Prostate gland (tissue), 2 donors: ENCODE measurements at regions not wholly inside any gene's neighbourhood (a gene's known extent, or its start where the extent isn't known, plus 50 kb on each side); places are given as distances from the start of the nearest gene placed in this dataset.

Source experiments
- DNase-seq: peaks from one replicate; pipeline ENCODE4 v3.0.0-alpha.2; 2019; ENCODE audit warnings: low spot score
- H3K27ac ChIP-seq, 2 donors: fragments of 200-600 bp; sonication (generic); 2 replicates each; pipeline ENCODE4 v1.5.1; 2017 to 2019
- H3K27me3 ChIP-seq: fragments of 200-600 bp; sonication (generic); replicated peaks from 2 replicates; pipeline ENCODE4 v1.5.1; 2019; ENCODE audit not compliant: insufficient read depth
- H3K36me3 ChIP-seq, 2 donors: fragments of 200-600 bp; sonication (generic); 1 replicate in 1 of 2; 2 replicates in 1 of 2; pipeline versions ENCODE4 v1.5.1 to v1.8.1; 2017 to 2019
- H3K4me1 ChIP-seq: fragments of 200-600 bp; sonication (generic); replicated peaks from 2 replicates; pipeline ENCODE4 v1.5.1; 2019
- H3K4me3 ChIP-seq, 2 donors: fragments of 200-600 bp; sonication (generic); 2 replicates each; pipeline ENCODE4 v1.5.1; 2017 to 2019
- H3K9me3 ChIP-seq: fragments of 200-600 bp; sonication (generic); 2 replicates; pipeline ENCODE4 v1.5.1; 2017
- POLR2A ChIP-seq: fragments of 450-650 bp; IDR thresholded peaks from one replicate; pipeline ENCODE4 v1.6.1; 2016; ENCODE audit warnings: antibody characterized with exemption, mild to moderate bottlenecking
- POLR2AphosphoS5 ChIP-seq: sonication (generic); formaldehyde crosslinking; IDR thresholded peaks from one replicate; pipeline ENCODE4 v1.6.1; 2017; ENCODE audit warnings: antibody characterized with exemption
- WGBS: methylation state at CpG from one replicate; pipeline ENCODE4 v1.1.5; 2018; 5-methylcytosine and 5-hydroxymethylcytosine counted together
- intact Hi-C: fragments of 100-400 bp; cut with DNase I; formaldehyde crosslinking; loops from one replicate; pipeline ENCODE4 v1.14.2; 2022
- TF ChIP-seq, protein P1 (sequence below), 4 experiments: fragments of 200-600 bp in 2 of 4; fragments of 450-650 bp in 2 of 4; sonication (generic) in 2 of 4; IDR thresholded peaks; 1 replicate in 3 of 4; 2 replicates in 1 of 4; pipeline ENCODE4 v1.5.1; 2016 to 2019; ENCODE audit warnings: antibody characterized with exemption in 4 of 4, mild to moderate bottlenecking in 2 of 4, moderate library complexity in 2 of 4

DNA sequence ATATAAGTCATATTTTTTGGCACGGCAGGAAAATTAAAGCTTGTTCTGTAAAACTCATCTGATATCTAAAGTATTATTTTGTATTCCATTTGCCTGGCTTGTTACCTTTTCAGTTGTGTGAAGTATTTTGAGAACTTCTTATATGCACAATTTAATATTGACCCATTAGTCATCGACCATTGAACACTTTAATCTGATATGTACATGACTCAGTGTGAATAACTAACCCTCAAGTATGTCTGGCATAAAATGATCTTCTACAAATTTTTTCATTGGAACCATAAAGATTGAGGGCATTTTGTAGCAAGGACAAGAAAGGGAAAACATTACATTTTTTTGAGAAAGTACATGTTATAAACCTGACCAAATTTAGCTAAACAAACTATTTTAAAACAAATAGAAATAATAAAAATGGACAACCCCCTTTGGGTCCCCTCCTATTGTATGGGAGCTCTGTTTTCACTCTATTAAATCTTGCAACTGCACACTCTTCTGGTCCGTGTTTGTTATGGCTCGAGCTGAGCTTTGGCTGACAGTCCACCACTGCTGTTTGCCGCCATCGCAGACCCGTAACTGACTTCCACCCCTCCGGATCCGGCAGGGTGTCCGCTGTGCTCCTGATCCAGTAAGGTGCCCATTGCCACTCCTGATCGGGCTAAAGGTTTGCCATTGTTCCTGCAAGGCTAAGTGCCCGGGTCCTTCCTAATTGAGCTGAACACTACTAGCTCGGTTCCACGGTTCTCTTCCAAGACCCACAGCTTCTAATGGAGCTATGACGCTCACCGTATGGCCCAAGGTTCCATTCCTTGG lies 118.8 kb downstream of the SLC6A15 start:
- intact Hi-C loops: no loop called here
- no peak overlapping the region for H3K27ac ChIP-seq
- no peaks in the 10 kb centered on the region for H3K36me3 ChIP-seq
- no peak overlapping the region for H3K4me3 ChIP-seq
- no peaks in the 10 kb centered on the region for H3K4me1 ChIP-seq
- DNase-seq: no peak
- H3K27me3 ChIP-seq: no peaks in the 10 kb centered on the region
- TF ChIP-seq POLR2A (no peak), POLR2AphosphoS5 (no peak)
- TF ChIP-seq, protein P1, sequence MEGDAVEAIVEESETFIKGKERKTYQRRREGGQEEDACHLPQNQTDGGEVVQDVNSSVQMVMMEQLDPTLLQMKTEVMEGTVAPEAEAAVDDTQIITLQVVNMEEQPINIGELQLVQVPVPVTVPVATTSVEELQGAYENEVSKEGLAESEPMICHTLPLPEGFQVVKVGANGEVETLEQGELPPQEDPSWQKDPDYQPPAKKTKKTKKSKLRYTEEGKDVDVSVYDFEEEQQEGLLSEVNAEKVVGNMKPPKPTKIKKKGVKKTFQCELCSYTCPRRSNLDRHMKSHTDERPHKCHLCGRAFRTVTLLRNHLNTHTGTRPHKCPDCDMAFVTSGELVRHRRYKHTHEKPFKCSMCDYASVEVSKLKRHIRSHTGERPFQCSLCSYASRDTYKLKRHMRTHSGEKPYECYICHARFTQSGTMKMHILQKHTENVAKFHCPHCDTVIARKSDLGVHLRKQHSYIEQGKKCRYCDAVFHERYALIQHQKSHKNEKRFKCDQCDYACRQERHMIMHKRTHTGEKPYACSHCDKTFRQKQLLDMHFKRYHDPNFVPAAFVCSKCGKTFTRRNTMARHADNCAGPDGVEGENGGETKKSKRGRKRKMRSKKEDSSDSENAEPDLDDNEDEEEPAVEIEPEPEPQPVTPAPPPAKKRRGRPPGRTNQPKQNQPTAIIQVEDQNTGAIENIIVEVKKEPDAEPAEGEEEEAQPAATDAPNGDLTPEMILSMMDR (IDR thresholded peaks at IDR 0.05): no peak
- no peaks in the 10 kb centered on the region for H3K9me3 ChIP-seq
- WGBS: 91% methylated on average over 16 of the region's 16 CpGs

DNA sequence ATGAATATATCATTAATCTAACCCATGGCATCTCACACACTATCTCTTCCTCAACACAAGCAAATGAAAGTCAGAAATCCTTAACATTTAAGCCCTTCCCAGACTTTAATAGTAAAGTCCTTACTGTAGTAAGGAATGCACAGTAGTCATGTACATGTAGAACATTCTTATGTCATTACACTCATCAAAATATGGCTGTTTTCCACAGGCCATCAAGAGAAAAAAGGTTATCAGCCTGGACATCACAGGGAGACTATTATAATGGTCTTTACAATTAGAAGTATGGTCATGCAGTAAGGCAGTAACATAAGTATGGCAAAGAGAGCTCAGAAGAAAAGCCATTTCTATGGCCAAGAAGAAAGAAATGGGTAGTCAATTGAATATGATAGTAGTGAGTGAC lies 121.2 kb downstream of the SLC6A15 start:
- Histone ChIP-seq H3K36me3 (no peaks in the 10 kb centered on the region), H3K4me1 (no peaks in the 10 kb centered on the region), H3K27me3 (no peaks in the 10 kb centered on the region), H3K27ac (no peak overlapping the region), H3K4me3 (no peak overlapping the region), H3K9me3 (no peaks in the 10 kb centered on the region)
- TF ChIP-seq POLR2AphosphoS5 (no peak), POLR2A (no peak)
- TF ChIP-seq, protein P1 (IDR thresholded peaks at IDR 0.05): no peak
- no peak for DNase-seq
- intact Hi-C loops: no loop called here

- no peak for DNase-seq
- intact Hi-C loops: no loop called here
- Histone ChIP-seq H3K9me3 (no peaks in the 10 kb centered on the region), H3K27me3 (no peaks in the 10 kb centered on the region), H3K36me3 (no peaks in the 10 kb centered on the region), H3K4me3 (no peak overlapping the region), H3K4me1 (no peaks in the 10 kb centered on the region), H3K27ac (no peak overlapping the region)
- no peak for TF ChIP-seq POLR2AphosphoS5
- TF ChIP-seq, protein P1 (IDR thresholded peaks at IDR 0.05): no peak
- no peak for TF ChIP-seq POLR2A
Measured at GRCh38 chr12:84789184-84789583, 123.4 kb downstream of the SLC6A15 start.

DNA sequence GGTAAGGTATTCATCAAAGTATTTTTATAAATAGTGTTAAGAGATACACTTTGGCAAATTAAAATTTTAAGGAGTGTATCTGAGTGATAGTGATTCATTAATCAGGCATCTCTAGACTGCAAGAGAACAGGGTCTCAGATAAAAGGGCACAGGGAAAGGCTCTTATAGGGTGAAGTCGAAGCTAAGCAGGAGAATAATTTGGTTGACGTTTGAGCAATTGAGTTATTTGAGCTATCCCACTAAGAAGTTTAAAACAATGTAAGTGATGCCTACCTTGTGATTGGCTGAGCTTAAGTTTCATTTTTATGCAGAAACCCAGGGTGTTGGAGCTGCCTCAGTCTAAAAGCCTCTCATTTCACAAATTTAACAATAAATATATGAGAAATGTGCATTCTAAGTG lies 125.3 kb downstream of the SLC6A15 start:
- no peak for DNase-seq
- Histone ChIP-seq H3K4me3 (no peak overlapping the region), H3K4me1 (no peaks in the 10 kb centered on the region), H3K27ac (no peak overlapping the region), H3K9me3 (no peaks in the 10 kb centered on the region), H3K36me3 (no peaks in the 10 kb centered on the region), H3K27me3 (no peaks in the 10 kb centered on the region)
- intact Hi-C loops: no loop called here
- 68% methylated on average over 2 of the region's 2 CpGs for WGBS
- TF ChIP-seq POLR2A (no peak), POLR2AphosphoS5 (no peak)

DNA sequence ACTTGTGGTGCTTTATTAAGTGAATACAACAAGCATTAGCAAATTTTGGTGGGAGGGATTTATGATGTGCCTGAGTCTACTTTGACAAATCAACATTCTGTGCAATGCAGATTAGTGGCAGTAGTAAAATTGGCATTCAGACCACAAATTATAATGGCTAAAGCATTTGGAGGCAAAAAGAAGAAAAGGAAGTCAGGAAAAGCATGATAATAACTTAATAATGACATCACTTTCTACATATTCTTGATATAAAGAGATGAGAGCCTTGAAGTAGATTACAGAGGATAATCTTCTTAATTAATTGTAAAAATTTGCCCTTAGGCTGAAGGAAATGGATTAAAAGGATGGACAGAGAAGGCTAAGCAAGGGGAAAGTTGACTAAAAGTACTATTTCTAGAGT lies 126.0 kb downstream of the SLC6A15 start:
- no peaks in the 10 kb centered on the region for H3K27me3 ChIP-seq
- no peak overlapping the region for H3K27ac ChIP-seq
- no peak for DNase-seq
- intact Hi-C loops: no loop called here
- no peak for TF ChIP-seq POLR2AphosphoS5
- TF ChIP-seq, protein P1 (IDR thresholded peaks at IDR 0.05): no peak
- TF ChIP-seq POLR2A: no peak
- H3K4me1 ChIP-seq: no peaks in the 10 kb centered on the region
- H3K4me3 ChIP-seq: no peak overlapping the region
- no peaks in the 10 kb centered on the region for H3K36me3 ChIP-seq
- no peaks in the 10 kb centered on the region for H3K9me3 ChIP-seq
